Transverse colon (tissue), 4 donors: ENCODE measurements at regions not wholly inside any gene's neighbourhood (a gene's known extent, or its start where the extent isn't known, plus 50 kb on each side); places are given as distances from the start of the nearest gene placed in this dataset.

ENCODE experiments used
- CTCF ChIP-seq, 5 experiments: fragments of 200-600 bp in 3 of 5; fragments of 450-650 bp in 2 of 5; sonication (generic) in 3 of 5; IDR thresholded peaks; 1 replicate in 2 of 5; 2 replicates in 3 of 5; pipeline ENCODE4 v1.5.1; 2016 to 2017; ENCODE audit warnings: antibody characterized with exemption in 5 of 5, inconsistent platforms in 3 of 5, mild to moderate bottlenecking in 2 of 5, moderate library complexity in 1 of 5
- POLR2AphosphoS5 ChIP-seq, 3 donors: sonication (generic); formaldehyde crosslinking; IDR thresholded peaks; one replicate each; pipeline ENCODE4 v1.6.1; 2016; ENCODE audit warnings: antibody characterized with exemption in 3 of 3

GRCh38 chr1:30036229-30036547, 687.2 kb downstream of the MATN1 start:
- no peak for TF ChIP-seq CTCF (IDR thresholded peaks at IDR 0.05)
- TF ChIP-seq POLR2AphosphoS5 (IDR thresholded peaks at IDR 0.05), result no peak
